Neutrophil (primary cell): ENCODE measurements at regions not wholly inside any gene's neighbourhood (a gene's known extent, or its start where the extent isn't known, plus 50 kb on each side); places are given as distances from the start of the nearest gene placed in this dataset.

Source experiments
- H3K27ac ChIP-seq: fragments of 200-600 bp; sonication (generic); 2 replicates; pipeline ENCODE4 v1.5.1; 2016; ENCODE audit warnings: mild to moderate bottlenecking, moderate library complexity
- H3K27me3 ChIP-seq: fragments of 200-600 bp; sonication (generic); 2 replicates; pipeline ENCODE4 v1.6.0; 2016; ENCODE audit warnings: mild to moderate bottlenecking
- H3K36me3 ChIP-seq: fragments of 200-600 bp; sonication (generic); 2 replicates; pipeline ENCODE4 v1.5.1; 2017
- H3K4me1 ChIP-seq, 2 experiments: fragments of 200-600 bp in 1 of 2; sonication (generic) in 1 of 2; 1 replicate in 1 of 2; 2 replicates in 1 of 2; pipeline versions ENCODE4 v1.5.1 to v1.6.1; 2013 to 2016; ENCODE audit warnings: low read depth in 1 of 2, low read length in 1 of 2, mild to moderate bottlenecking in 1 of 2, moderate library complexity in 1 of 2; ENCODE audit not compliant: control insufficient read depth in 1 of 2, insufficient read depth in 1 of 2
- H3K4me3 ChIP-seq, 2 experiments: fragments of 200-600 bp in 1 of 2; sonication (generic) in 1 of 2; 1 replicate in 1 of 2; 2 replicates in 1 of 2; pipeline ENCODE4 v1.5.1; 2013 to 2016; ENCODE audit warnings: low read depth in 1 of 2, low read length in 1 of 2, mild to moderate bottlenecking in 1 of 2, moderate library complexity in 1 of 2
- H3K9me3 ChIP-seq: fragments of 200-600 bp; sonication (generic); 2 replicates; pipeline ENCODE4 v1.5.1; 2016
- TF ChIP-seq, protein P1 (sequence below): fragments of 200-600 bp; sonication (generic); IDR thresholded peaks from 2 replicates; pipeline ENCODE4 v1.5.1; 2016; ENCODE audit warnings: antibody characterized with exemption

DNA sequence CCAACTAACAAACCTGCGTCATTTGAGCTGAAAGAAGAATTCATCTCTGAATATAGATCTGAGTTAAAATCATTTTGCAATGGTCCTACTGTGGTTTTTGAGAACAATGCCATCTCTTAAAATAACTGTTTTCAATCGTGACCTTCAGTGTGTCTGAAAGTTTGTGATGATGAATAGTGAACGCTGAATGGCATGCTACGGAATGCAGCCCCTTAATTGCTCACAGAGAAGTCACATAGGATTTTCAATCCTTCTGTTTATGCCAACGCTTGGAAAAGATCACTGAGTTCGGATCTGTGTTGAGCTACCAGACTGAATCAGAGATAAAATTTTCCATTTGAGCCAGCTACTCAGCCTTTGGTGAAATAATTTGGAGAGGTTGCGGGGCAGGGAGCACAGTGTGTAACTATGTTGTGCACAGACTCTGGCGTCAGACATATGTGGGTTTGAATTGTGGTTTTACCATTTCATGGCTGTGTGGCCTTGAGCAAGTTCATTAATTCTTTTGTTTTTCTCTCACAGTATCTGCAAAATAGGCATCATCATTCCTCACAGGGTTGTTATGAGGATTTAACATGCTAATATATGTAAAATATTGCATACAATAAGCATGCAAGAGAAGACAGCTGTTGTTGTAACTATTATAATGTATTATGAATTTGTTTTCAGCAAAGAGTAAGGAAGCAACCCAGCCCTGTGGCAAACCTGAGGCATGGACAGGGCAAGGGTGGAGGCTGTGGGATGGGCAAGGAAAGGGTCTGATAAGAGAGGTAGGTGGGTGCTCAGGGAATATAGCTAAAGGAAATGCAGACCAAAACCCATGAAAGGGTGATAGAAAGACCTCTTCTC lies 679.9 kb downstream of the KCNA4 start:
- Histone ChIP-seq H3K9me3 (no peaks in the 10 kb centered on the region), H3K27me3 (no peaks in the 10 kb centered on the region), H3K27ac (no peak overlapping the region), H3K36me3 (no peaks in the 10 kb centered on the region), H3K4me1 (no peaks in the 10 kb centered on the region), H3K4me3 (no peak overlapping the region)
- TF ChIP-seq, protein P1, sequence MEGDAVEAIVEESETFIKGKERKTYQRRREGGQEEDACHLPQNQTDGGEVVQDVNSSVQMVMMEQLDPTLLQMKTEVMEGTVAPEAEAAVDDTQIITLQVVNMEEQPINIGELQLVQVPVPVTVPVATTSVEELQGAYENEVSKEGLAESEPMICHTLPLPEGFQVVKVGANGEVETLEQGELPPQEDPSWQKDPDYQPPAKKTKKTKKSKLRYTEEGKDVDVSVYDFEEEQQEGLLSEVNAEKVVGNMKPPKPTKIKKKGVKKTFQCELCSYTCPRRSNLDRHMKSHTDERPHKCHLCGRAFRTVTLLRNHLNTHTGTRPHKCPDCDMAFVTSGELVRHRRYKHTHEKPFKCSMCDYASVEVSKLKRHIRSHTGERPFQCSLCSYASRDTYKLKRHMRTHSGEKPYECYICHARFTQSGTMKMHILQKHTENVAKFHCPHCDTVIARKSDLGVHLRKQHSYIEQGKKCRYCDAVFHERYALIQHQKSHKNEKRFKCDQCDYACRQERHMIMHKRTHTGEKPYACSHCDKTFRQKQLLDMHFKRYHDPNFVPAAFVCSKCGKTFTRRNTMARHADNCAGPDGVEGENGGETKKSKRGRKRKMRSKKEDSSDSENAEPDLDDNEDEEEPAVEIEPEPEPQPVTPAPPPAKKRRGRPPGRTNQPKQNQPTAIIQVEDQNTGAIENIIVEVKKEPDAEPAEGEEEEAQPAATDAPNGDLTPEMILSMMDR = no peak

GRCh38 chr11:29334776-29335130 lies 682.1 kb downstream of the KCNA4 start:
- TF ChIP-seq, protein P1 = no peak
- Histone ChIP-seq H3K36me3 (no peaks in the 10 kb centered on the region), H3K27ac (no peak overlapping the region), H3K4me1 (no peaks in the 10 kb centered on the region), H3K27me3 (no peaks in the 10 kb centered on the region), H3K4me3 (no peak overlapping the region), H3K9me3 (no peaks in the 10 kb centered on the region)

GRCh38 chr11:29333993-29334775 lies 682.6 kb downstream of the KCNA4 start:
- Histone ChIP-seq H3K27me3 (no peaks in the 10 kb centered on the region), H3K27ac (no peak overlapping the region), H3K9me3 (no peaks in the 10 kb centered on the region), H3K4me3 (no peak overlapping the region), H3K4me1 (no peaks in the 10 kb centered on the region), H3K36me3 (no peaks in the 10 kb centered on the region)
- TF ChIP-seq, protein P1 = no peak

GRCh38 chr11:29331451-29332010 lies 685.3 kb downstream of the KCNA4 start:
- no peak overlapping the region for H3K27ac ChIP-seq
- no peaks in the 10 kb centered on the region for H3K36me3 ChIP-seq
- TF ChIP-seq, protein P1 = no peak
- no peaks in the 10 kb centered on the region for H3K9me3 ChIP-seq
- H3K4me3 ChIP-seq = no peak overlapping the region
- H3K4me1 ChIP-seq = no peaks in the 10 kb centered on the region
- no peaks in the 10 kb centered on the region for H3K27me3 ChIP-seq

DNA sequence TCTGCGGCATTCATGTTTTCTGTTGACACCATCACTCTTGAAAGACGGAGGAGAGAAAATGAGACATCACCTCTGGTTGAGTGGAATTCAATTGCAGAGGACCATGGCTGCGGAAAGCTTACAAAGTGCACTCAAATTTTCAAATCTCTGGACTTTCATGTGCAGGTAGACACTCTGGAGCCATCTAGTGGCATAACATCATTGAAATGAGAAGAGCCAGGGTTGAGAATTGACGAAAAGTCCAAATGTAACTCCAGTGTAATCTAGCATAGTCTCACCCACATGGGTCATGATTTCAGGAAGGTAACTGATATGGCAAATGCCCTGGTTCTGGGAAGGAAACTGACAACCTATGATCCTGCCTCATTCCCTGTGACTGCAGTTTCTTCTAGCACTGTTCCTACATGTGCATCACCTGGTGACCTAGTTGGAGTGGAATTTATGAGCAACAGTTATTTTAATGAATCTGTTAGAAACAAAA lies 687.8 kb downstream of the KCNA4 start:
- H3K9me3 ChIP-seq = no peaks in the 10 kb centered on the region
- no peak overlapping the region for H3K27ac ChIP-seq
- TF ChIP-seq, protein P1 = no peak
- H3K36me3 ChIP-seq = no peaks in the 10 kb centered on the region
- no peaks in the 10 kb centered on the region for H3K27me3 ChIP-seq
- H3K4me3 ChIP-seq = no peak overlapping the region
- no peaks in the 10 kb centered on the region for H3K4me1 ChIP-seq
